Astrocyte (in vitro differentiated cells and primary cell): ENCODE measurements at regions not wholly inside any gene's neighbourhood (a gene's known extent, or its start where the extent isn't known, plus 50 kb on each side); places are given as distances from the start of the nearest gene placed in this dataset.
A peak's percentile ranks its signal among the peaks of the same experiment; 100 is the strongest.

Source experiments
- DNase-seq: peaks from one replicate; pipeline ENCODE4 v3.0.0-alpha.2; 2010; ENCODE audit warnings: low read depth
- FAIRE-seq: peaks from 2 replicates; lab custom pipeline; 2011; peaks lifted over from hg19 to GRCh38; lab: Jason Lieb, UNC
- H2AFZ ChIP-seq: 2 replicates; pipeline ENCODE4 v1.6.0; 2012; ENCODE audit warnings: low read depth, low read length, inconsistent platforms
- H3K27ac ChIP-seq: 2 replicates; pipeline ENCODE4 v1.5.1; 2011; ENCODE audit warnings: low read depth, low read length, inconsistent platforms
- H3K27me3 ChIP-seq: 2 replicates; pipeline ENCODE4 v1.6.0; 2011; ENCODE audit warnings: low read length, inconsistent platforms; ENCODE audit not compliant: insufficient read depth
- H3K36me3 ChIP-seq: 2 replicates; pipeline ENCODE4 v1.5.1; 2011; ENCODE audit warnings: low read length, inconsistent platforms; ENCODE audit not compliant: insufficient read depth
- H3K4me1 ChIP-seq: 2 replicates; pipeline ENCODE4 v1.5.1; 2011; ENCODE audit warnings: low read length, inconsistent platforms; ENCODE audit not compliant: insufficient read depth
- H3K4me2 ChIP-seq: 2 replicates; pipeline ENCODE4 v1.6.0; 2012; ENCODE audit warnings: low read length, inconsistent platforms
- H3K4me3 ChIP-seq: 2 replicates; pipeline ENCODE4 v1.5.1; 2011; ENCODE audit warnings: low read depth, mild to moderate bottlenecking, low read length, inconsistent platforms; ENCODE audit not compliant: insufficient read depth
- H3K79me2 ChIP-seq: 2 replicates; pipeline ENCODE4 v1.6.0; 2012; ENCODE audit warnings: mild to moderate bottlenecking, low read length, inconsistent platforms; ENCODE audit not compliant: insufficient read depth
- H3K9ac ChIP-seq: 2 replicates; pipeline ENCODE4 v1.6.0; 2012; ENCODE audit warnings: mild to moderate bottlenecking, low read length, inconsistent platforms
- H3K9me3 ChIP-seq: 2 replicates; pipeline ENCODE4 v1.5.1; 2012; ENCODE audit warnings: low read depth, mild to moderate bottlenecking, low read length, inconsistent platforms; ENCODE audit not compliant: insufficient read depth
- H4K20me1 ChIP-seq: 2 replicates; pipeline ENCODE4 v1.6.0; 2012; ENCODE audit warnings: low read length, inconsistent platforms; ENCODE audit not compliant: insufficient read depth
- H3K27ac Mint-ChIP-seq: one replicate; pipeline ENCODE4 v1.8.0; 2021; ENCODE audit warnings: mild to moderate bottlenecking, mixed read lengths; ENCODE audit not compliant: unreplicated experiment
- H3K27me3 Mint-ChIP-seq: one replicate; pipeline ENCODE4 v1.8.0; 2021; ENCODE audit warnings: low read depth, mixed read lengths; ENCODE audit not compliant: unreplicated experiment
- H3K36me3 Mint-ChIP-seq: one replicate; pipeline ENCODE4 v1.8.0; 2021; ENCODE audit warnings: low read depth, mixed read lengths; ENCODE audit not compliant: unreplicated experiment
- H3K4me1 Mint-ChIP-seq: one replicate; pipeline ENCODE4 v1.8.0; 2021; ENCODE audit warnings: low read depth, mixed read lengths; ENCODE audit not compliant: unreplicated experiment
- H3K4me3 Mint-ChIP-seq: one replicate; pipeline ENCODE4 v1.8.0; 2021; ENCODE audit warnings: mild to moderate bottlenecking, moderate library complexity, mixed read lengths; ENCODE audit not compliant: unreplicated experiment
- H3K9me3 Mint-ChIP-seq: one replicate; pipeline ENCODE4 v1.8.0; 2021; ENCODE audit warnings: mild to moderate bottlenecking, mixed read lengths; ENCODE audit not compliant: unreplicated experiment
- CTCF ChIP-seq: IDR thresholded peaks from 2 replicates; pipeline ENCODE4 v1.5.1; 2011; ENCODE audit warnings: low read depth, mild to moderate bottlenecking, inconsistent platforms, low read length, moderate library complexity; ENCODE audit not compliant: insufficient read depth
- EZH2 ChIP-seq: IDR thresholded peaks from 2 replicates; pipeline ENCODE4 v1.6.1; 2012; ENCODE audit warnings: mild to moderate bottlenecking, low read length, inconsistent platforms; ENCODE audit not compliant: insufficient read depth

- H3K27ac Mint-ChIP-seq, result no peak overlapping the region
These were observed 81.8 kb upstream of the CNKSR3 start for GRCh38 chr6:154592199-154592860.

GRCh38 chr6:154593122-154593521 lies 82.6 kb upstream of the CNKSR3 start:
- Mint-ChIP-seq H3K36me3 (no peaks in the 10 kb centered on the region), H3K9me3 (no peaks in the 10 kb centered on the region), H3K27ac (no peak overlapping the region), H3K4me3 (no peak overlapping the region), H3K4me1 (no peaks in the 10 kb centered on the region), H3K27me3 (peaks cover 3% of the 10 kb centered on the region)
- Histone ChIP-seq H3K4me2 (no peak overlapping the region), H4K20me1 (no peaks in the 10 kb centered on the region), H3K9me3 (no peaks in the 10 kb centered on the region), H3K27ac (no peak overlapping the region), H3K4me1 (no peaks in the 10 kb centered on the region), H3K27me3 (no peaks in the 10 kb centered on the region), H3K36me3 (no peaks in the 10 kb centered on the region), H3K9ac (no peak overlapping the region), H3K79me2 (no peaks in the 10 kb centered on the region), H3K4me3 (no peak overlapping the region), H2AFZ (no peak overlapping the region)
- no peak for FAIRE-seq
- TF ChIP-seq CTCF (no peak), EZH2 (no peak)
- peak; percentile 17 for DNase-seq

More at GRCh38 chr6:154592199-154592860, 81.8 kb upstream of the CNKSR3 start:
- Histone ChIP-seq H3K36me3 (no peaks in the 10 kb centered on the region), H3K9me3 (no peaks in the 10 kb centered on the region), H4K20me1 (no peaks in the 10 kb centered on the region), H2AFZ (no peak overlapping the region), H3K27me3 (no peaks in the 10 kb centered on the region), H3K27ac (no peak overlapping the region), H3K4me3 (no peak overlapping the region), H3K4me1 (no peaks in the 10 kb centered on the region), H3K4me2 (no peak overlapping the region), H3K79me2 (no peaks in the 10 kb centered on the region), H3K9ac (no peak overlapping the region)
- peaks cover 3% of the 10 kb centered on the region for H3K27me3 Mint-ChIP-seq
- H3K4me3 Mint-ChIP-seq, result no peak overlapping the region
- FAIRE-seq (no peak), DNase-seq (no peak)
- TF ChIP-seq CTCF, result no peak
- no peak for TF ChIP-seq EZH2
- H3K4me1 Mint-ChIP-seq, result no peaks in the 10 kb centered on the region
- H3K36me3 Mint-ChIP-seq, result no peaks in the 10 kb centered on the region
- H3K9me3 Mint-ChIP-seq, result no peaks in the 10 kb centered on the region

- Histone ChIP-seq H3K4me3 (no peak overlapping the region), H3K27me3 (no peaks in the 10 kb centered on the region), H3K9ac (no peak overlapping the region), H3K4me2 (no peak overlapping the region), H3K9me3 (no peaks in the 10 kb centered on the region), H3K27ac (no peak overlapping the region), H3K36me3 (no peaks in the 10 kb centered on the region), H3K79me2 (no peaks in the 10 kb centered on the region), H3K4me1 (no peaks in the 10 kb centered on the region), H4K20me1 (no peaks in the 10 kb centered on the region), H2AFZ (no peak overlapping the region)
- no peaks in the 10 kb centered on the region for H3K36me3 Mint-ChIP-seq
- FAIRE-seq, result no peak
- TF ChIP-seq EZH2, result no peak
- no peak for TF ChIP-seq CTCF
- H3K4me3 Mint-ChIP-seq, result no peak overlapping the region
- peaks cover 3% of the 10 kb centered on the region for H3K27me3 Mint-ChIP-seq
- DNase-seq, result no peak
- H3K4me1 Mint-ChIP-seq, result no peaks in the 10 kb centered on the region
- no peak overlapping the region for H3K27ac Mint-ChIP-seq
- H3K9me3 Mint-ChIP-seq, result no peaks in the 10 kb centered on the region
These were observed 84.2 kb upstream of the CNKSR3 start for GRCh38 chr6:154594496-154595198.
